Limb (tissue), 2 donors: ENCODE measurements at regions not wholly inside any gene's neighbourhood (a gene's known extent, or its start where the extent isn't known, plus 50 kb on each side); places are given as distances from the start of the nearest gene placed in this dataset.
A peak's percentile ranks its signal among the peaks of the same experiment; 100 is the strongest.
"Not testable (repeated sequence)": the region's sequence is repeated elsewhere in the genome, so short reads cannot be mapped to it uniquely, and the experiment has no call there.

Source experiments
- DNase-seq, 2 donors: peaks; one replicate each; pipeline ENCODE4 v3.0.0-alpha.2; 2016; ENCODE audit errors: extremely low spot score in 2 of 2

DNA sequence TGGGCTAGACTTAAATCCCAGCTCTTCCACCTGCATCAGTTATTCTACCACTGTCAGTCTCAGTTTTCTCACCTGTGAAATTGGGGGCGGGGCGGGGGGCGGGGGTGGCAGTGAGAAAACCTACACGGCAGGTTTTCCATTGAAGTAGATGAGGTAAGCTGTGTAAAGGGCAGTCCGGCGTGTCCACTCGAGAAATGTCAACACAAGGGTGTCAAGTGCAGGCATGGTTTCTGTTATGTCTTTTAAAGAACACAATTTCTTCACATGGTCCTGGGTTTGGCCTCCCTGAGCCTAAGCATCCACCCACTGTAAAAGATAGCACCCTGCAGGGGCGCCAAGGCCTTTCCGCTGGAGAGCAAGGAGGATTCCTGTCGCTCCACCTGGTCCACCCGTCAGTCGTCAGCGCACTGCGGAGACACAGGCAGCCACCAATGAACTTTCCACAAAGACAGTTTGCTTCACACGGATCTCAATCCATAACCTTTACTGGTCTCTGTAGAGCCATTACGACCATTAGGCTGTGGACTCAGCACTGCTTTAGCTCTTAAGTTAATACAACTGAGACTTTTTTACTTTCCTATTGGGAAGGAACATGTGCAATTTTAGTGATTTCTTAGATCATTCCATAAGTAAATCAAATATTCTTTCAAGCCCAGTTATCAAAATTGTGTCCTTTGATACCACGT, 99.5 kb upstream of the FOXB1 start:
- DNase-seq, result no peak

GRCh38 chr15:59896663-59897074, 107.4 kb upstream of the FOXB1 start:
- no peak for DNase-seq

DNA sequence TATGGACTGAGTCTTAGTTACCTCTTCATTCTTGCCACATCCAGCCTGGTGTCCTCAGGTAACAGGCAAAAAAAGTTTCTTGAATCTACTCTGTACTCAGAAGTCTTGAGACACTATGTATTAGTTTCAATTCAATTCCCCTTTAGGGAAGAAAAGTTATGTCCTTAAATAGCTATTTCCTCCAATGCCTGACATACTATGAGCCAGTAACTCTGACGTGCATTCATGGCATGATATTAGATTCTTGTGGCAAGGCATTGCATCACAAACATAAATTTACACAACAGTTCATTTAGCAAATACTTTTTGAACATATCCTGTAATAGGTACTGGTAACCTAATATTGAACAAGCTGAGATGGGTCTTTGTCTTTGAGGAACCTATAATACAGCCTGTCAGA, 109.3 kb upstream of the FOXB1 start:
- DNase-seq, result no peak

DNA sequence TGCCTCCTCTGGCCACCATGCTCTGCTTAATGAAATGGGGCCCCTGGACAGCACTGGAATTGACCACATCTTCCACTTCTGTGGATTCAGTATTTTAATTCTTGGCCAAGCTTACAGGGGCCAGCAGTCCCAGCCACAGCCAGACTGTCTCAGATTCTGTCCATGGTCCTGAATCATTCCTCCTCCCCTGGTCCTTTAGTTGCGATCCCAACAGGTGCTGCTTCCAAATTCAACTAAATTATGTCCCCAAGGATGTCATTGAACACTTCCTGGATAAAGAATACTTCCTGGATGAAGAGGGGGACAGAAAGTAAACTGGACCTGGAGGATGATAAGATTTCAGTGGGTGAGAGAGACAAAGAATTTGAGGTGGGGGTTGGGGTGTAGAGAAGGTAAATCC, 111.1 kb upstream of the FOXB1 start:
- DNase-seq, result peak; percentile 37 to 42

- not testable (repeated sequence) for DNase-seq
Observed at GRCh38 chr15:59887870-59888269, 116.2 kb upstream of the FOXB1 start.

- DNase-seq, result no peak
Observed at GRCh38 chr15:59887211-59887610, 116.9 kb upstream of the FOXB1 start.

- no peak for DNase-seq
Observed at GRCh38 chr15:59886441-59886840, 117.7 kb upstream of the FOXB1 start.

- no peak for DNase-seq
Observed at GRCh38 chr15:59885832-59886231, 118.3 kb upstream of the FOXB1 start.

DNA sequence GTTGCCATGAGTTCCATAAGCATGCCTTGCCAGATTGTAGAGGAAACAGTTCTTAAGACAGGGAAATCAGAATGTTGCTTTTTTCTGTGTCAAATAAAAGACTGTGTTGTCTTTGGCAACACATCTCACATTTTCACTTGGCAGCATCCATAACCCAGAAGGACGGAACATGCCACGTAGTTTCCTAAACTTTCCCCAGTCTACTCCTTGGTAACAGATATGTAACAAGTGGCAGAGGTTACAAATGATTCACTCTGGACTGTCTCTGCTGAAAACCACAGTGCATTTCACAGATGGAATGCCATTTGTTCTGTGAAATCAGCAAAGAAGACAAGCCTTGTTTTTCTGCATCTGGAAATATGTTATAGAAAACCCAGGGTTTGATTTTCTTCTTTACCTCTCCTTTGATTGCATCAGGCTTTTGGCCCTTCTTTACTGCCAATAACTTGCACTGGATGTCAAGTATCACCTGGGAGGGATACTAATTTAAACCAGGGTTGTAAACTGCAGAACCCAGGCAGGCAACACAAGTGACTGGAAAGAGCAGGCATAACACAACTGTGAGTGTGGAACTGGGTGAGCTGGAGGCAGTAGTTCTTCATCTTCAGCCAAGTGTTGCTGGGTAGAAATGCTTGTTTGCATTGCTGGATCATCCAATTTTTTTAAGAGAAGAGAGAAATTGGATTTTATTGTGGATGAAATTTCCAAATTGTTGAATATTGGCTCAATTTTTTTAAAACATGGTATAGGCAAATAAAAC, 124.4 kb upstream of the FOXB1 start:
- peak in 1 of 2 donors; percentile 2 for DNase-seq

- no peak for DNase-seq
Observed at GRCh38 chr15:59876140-59876539, 128.0 kb upstream of the FOXB1 start.

- no peak for DNase-seq
Observed at GRCh38 chr15:59873644-59874272, 130.4 kb upstream of the FOXB1 start.

GRCh38 chr15:59867086-59867855, 136.8 kb upstream of the FOXB1 start:
- DNase-seq, result no peak

DNA sequence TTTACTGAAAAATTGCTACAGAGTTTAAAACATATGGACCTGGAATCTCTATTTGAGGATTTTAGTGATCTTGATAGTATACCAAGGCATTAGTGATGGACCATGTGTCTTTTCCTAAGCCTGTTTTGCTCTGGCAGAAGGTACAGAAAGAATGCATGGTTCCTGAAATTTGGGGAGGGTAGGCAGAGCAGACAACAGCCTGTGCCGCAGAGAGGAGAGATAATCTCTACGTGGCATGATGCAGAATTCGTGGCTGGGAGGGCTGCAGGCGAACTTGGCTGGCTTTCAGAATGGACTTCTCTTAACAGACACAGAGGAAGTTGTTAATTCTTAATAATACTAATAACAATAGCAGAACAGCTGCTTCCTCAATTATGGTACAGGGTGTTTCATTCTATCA, 137.5 kb upstream of the FOXB1 start:
- no peak for DNase-seq

GRCh38 chr15:59862191-59863155, 141.6 kb upstream of the FOXB1 start:
- no peak for DNase-seq

- DNase-seq, result no peak
Observed at GRCh38 chr15:59847968-59848367, 156.1 kb upstream of the FOXB1 start.

- no peak for DNase-seq
Observed at GRCh38 chr15:59845942-59846499, 156.9 kb upstream of the BNIP2 start.

GRCh38 chr15:59843609-59844008, 154.5 kb upstream of the BNIP2 start:
- DNase-seq, result no peak

GRCh38 chr15:59841036-59841435, 151.9 kb upstream of the BNIP2 start:
- no peak for DNase-seq

- no peak for DNase-seq
Observed at GRCh38 chr15:59839906-59840305, 150.8 kb upstream of the BNIP2 start.

DNA sequence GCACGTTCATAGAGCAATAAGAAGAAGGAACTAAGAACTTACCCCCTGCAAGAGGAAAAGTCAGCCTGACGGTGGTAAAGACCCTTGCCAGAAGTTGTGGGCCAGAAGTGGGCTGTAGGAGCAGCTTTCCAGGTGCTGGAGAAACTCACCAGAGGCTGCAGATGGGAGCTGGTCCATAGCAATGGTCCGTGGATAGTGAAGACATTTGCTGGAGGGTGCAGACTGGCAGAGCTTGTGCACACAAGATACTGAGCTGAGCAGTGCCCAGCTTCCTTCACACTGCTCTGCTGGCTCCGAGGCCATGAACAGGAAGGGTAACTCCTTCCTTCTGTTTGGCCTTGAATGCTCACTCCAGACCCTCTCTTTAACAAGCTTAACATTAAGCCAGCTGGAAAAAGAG, 149.8 kb upstream of the BNIP2 start:
- DNase-seq, result no peak
